ENCODE measurements at regions not wholly inside any gene's neighbourhood (a gene's known extent, or its start where the extent isn't known, plus 50 kb on each side); places are given as distances from the start of the nearest gene placed in this dataset.

GRCh38 chr1:232334246-232334645 lies 295.7 kb downstream of the SIPA1L2 start:
- Histone ChIP-seq H3K4me2 (ENCODE audit: insufficient read depth in 1 of 2, low read depth in 2 of 2, low read length in 2 of 2) (no peak overlapping the region), H3K4ac (replicated peaks; ENCODE audit: insufficient read length, low read depth, low read length) (no peak overlapping the region), H3K9me3 (ENCODE audit: insufficient read depth in 2 of 2, low read depth in 1 of 2, low read length in 1 of 2) (peaks cover 7 to 19% of the 10 kb centered on the region in 2 experiments; a peak in 3 of 4 replicates), H2BK15ac (ENCODE audit: low read length) (no peak overlapping the region), H3K27ac (ENCODE audit: low read depth, low read length) (no peak overlapping the region), H2BK5ac (ENCODE audit: low read depth, low read length) (no peak overlapping the region), H2AK5ac (ENCODE audit: low read depth, low read length) (no peak overlapping the region), H4K20me1 (replicated peaks in 1 of 2; ENCODE audit: control insufficient read depth in 1 of 2, insufficient read depth in 2 of 2, low read length in 2 of 2) (no peaks in the 10 kb centered on the region), H3K4me3 (ENCODE audit: extremely low read depth in 1 of 4, insufficient read depth in 2 of 4, low read depth in 3 of 4, low read length in 4 of 4) (no peak overlapping the region), H2BK120ac (replicated peaks; ENCODE audit: low read depth, low read length) (no peak overlapping the region), H3K27me3 (replicated peaks in 1 of 4; ENCODE audit: control insufficient read depth in 3 of 4, extremely low read depth in 1 of 4, insufficient read depth in 3 of 4, low read length in 3 of 4) (no peaks in the 10 kb centered on the region; a peak in 1 of 7 replicates), H4K5ac (ENCODE audit: insufficient read length, low read depth, low read length) (no peak overlapping the region), H3K18ac (ENCODE audit: extremely low read depth, low read length) (no peak overlapping the region), H2BK12ac (ENCODE audit: low read depth, low read length) (no peak overlapping the region), H4K91ac (replicated peaks; ENCODE audit: insufficient read length, low read length) (no peak overlapping the region), H2AFZ (ENCODE audit: low read length) (no peak overlapping the region), H3K79me1 (ENCODE audit: low read depth, low read length) (peaks cover 2% of the 10 kb centered on the region; the same call in 1 of the 2 replicates), H2BK20ac (ENCODE audit: low read length) (no peak overlapping the region), H4K8ac (ENCODE audit: extremely low read depth, insufficient read depth, low read length) (no peak overlapping the region), H3K79me2 (ENCODE audit: control insufficient read depth in 1 of 2, insufficient read depth in 2 of 2, low read length in 2 of 2) (no peaks in the 10 kb centered on the region), H3K14ac (ENCODE audit: insufficient read length) (no peak overlapping the region), H3K4me1 (replicated peaks in 1 of 4; ENCODE audit: control insufficient read depth in 3 of 4, insufficient read depth in 4 of 4, low read length in 3 of 4) (no peaks in the 10 kb centered on the region), H3K36me3 (ENCODE audit: control insufficient read depth in 2 of 4, insufficient read depth in 4 of 4, low read length in 3 of 4) (no peaks in the 10 kb centered on the region), H3K23ac (ENCODE audit: insufficient read length) (no peak overlapping the region), H3K23me2 (ENCODE audit: low read depth, low read length) (no peaks in the 10 kb centered on the region), H3K9ac (replicated peaks in 1 of 4; ENCODE audit: extremely low read depth in 1 of 4, low read depth in 3 of 4, low read length in 3 of 4) (no peak overlapping the region), H3K56ac (replicated peaks; ENCODE audit: insufficient read length, low read depth, low read length) (no peak overlapping the region)
- FAIRE-seq (no peak), DNase-seq (ENCODE audit: low read depth in 1 of 2, low spot score in 2 of 2) (no peak)
- CTCF ChIA-PET (ENCODE audit: partially characterized antibody): interaction anchor here (0.9 kb wide), 1 partner anchor 13 kb away, joined by 3 read pairs; no protein-coding TSS in a partner anchor
- POLR2A ChIA-PET (ENCODE audit: partially characterized antibody): no interaction called here
- 57% methylated on average over 3 of the region's 3 CpGs; no CpG with 5 or more reads in 1 of the 2 experiments for WGBS, 2 experiments (ENCODE audit: extremely low coverage in 1 of 2, insufficient coverage in 1 of 2, insufficient read length in 1 of 2, insufficient replicate concordance in 2 of 2, low coverage in 1 of 2, low lambda C conversion rate in 2 of 2, missing lambda C conversion rate in 1 of 2)
- no peak for TF ChIP-seq CBX5 (IDR thresholded peaks at IDR 0.05; ENCODE audit: low read depth, low read length)
- no peak for TF ChIP-seq HDAC6 (IDR thresholded peaks at IDR 0.05; ENCODE audit: low read depth, low read length)
- no peak for TF ChIP-seq SP4 (IDR thresholded peaks at IDR 0.05; ENCODE audit: low read length)
- no peak for TF ChIP-seq ZNF274 (IDR thresholded peaks at IDR 0.05; ENCODE audit: borderline replicate concordance, extremely low read depth, low read length)
- no peak for TF ChIP-seq SRF (IDR thresholded peaks at IDR 0.05; ENCODE audit: low read depth, low read length)
- TF ChIP-seq MAFK (IDR thresholded peaks at IDR 0.05; ENCODE audit: low read depth, low read length): no peak

Measured in H1 (cell line).